Esophagus squamous epithelium (tissue), 4 donors: ENCODE measurements at regions not wholly inside any gene's neighbourhood (a gene's known extent, or its start where the extent isn't known, plus 50 kb on each side); places are given as distances from the start of the nearest gene placed in this dataset.

Experiments used
- POLR2A ChIP-seq, 4 donors: fragments of 450-650 bp; IDR thresholded peaks; one replicate each; pipeline ENCODE4 v1.6.1; 2017; ENCODE audit warnings: antibody characterized with exemption in 4 of 4, mild to moderate bottlenecking in 4 of 4, moderate library complexity in 3 of 4
- TF ChIP-seq, protein P1 (sequence below), 6 experiments: fragments of 450-650 bp in 4 of 6; fragments of 200-600 bp in 2 of 6; sonication (generic) in 2 of 6; IDR thresholded peaks; one replicate each; pipeline ENCODE4 v1.5.1; 2016 to 2019; ENCODE audit warnings: antibody characterized with exemption in 6 of 6, mild to moderate bottlenecking in 4 of 6, moderate library complexity in 4 of 6

DNA sequence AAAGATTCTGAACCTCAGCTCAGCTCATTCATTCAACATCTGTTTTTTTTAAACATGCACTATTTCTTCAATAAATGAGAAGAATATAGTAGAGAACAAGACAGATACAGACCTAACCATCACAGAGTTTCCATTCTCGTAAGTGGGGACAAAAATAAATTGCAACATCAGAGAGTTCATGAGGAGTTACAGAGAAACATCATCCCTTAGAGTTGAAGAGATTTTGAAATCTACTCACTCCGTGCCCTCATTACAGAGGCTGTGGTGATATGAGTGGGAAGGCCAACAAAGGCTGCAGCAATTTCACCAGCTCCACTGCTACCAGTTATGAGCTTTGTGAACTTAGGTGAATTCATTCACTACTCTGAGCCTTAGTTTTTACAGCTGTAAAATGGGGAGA is 399.3 kb downstream of the BCL11A start:
- TF ChIP-seq, protein P1, sequence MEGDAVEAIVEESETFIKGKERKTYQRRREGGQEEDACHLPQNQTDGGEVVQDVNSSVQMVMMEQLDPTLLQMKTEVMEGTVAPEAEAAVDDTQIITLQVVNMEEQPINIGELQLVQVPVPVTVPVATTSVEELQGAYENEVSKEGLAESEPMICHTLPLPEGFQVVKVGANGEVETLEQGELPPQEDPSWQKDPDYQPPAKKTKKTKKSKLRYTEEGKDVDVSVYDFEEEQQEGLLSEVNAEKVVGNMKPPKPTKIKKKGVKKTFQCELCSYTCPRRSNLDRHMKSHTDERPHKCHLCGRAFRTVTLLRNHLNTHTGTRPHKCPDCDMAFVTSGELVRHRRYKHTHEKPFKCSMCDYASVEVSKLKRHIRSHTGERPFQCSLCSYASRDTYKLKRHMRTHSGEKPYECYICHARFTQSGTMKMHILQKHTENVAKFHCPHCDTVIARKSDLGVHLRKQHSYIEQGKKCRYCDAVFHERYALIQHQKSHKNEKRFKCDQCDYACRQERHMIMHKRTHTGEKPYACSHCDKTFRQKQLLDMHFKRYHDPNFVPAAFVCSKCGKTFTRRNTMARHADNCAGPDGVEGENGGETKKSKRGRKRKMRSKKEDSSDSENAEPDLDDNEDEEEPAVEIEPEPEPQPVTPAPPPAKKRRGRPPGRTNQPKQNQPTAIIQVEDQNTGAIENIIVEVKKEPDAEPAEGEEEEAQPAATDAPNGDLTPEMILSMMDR (IDR thresholded peaks at IDR 0.05): no peak
- no peak for TF ChIP-seq POLR2A (IDR thresholded peaks at IDR 0.05)
